H9 (cell line): ENCODE measurements at regions not wholly inside any gene's neighbourhood (a gene's known extent, or its start where the extent isn't known, plus 50 kb on each side); places are given as distances from the start of the nearest gene placed in this dataset.

Source experiments
- DNase-seq: peaks from one replicate; pipeline ENCODE4 v3.0.0-alpha.2; 2017
- H2AFZ ChIP-seq: one replicate; pipeline ENCODE4 v1.6.1; 2013; ENCODE audit warnings: mild to moderate bottlenecking, low read length, control low read depth, moderate library complexity
- H2AK5ac ChIP-seq: 2 replicates; pipeline ENCODE4 v1.6.1; 2013; ENCODE audit warnings: low read length, control low read depth, mixed read lengths; ENCODE audit not compliant: insufficient read length
- H2BK120ac ChIP-seq: one replicate; pipeline ENCODE4 v1.6.1; 2013; ENCODE audit warnings: low read depth, mild to moderate bottlenecking, low read length, control low read depth, inconsistent platforms; ENCODE audit not compliant: poor library complexity, severe bottlenecking
- H2BK12ac ChIP-seq: 2 replicates; pipeline ENCODE4 v1.6.1; 2013; ENCODE audit warnings: low read length, control low read depth, mixed read lengths, low read depth; ENCODE audit not compliant: insufficient read length
- H2BK15ac ChIP-seq: 2 replicates; pipeline ENCODE4 v1.6.1; 2013; ENCODE audit warnings: low read depth, low read length, control low read depth
- H2BK20ac ChIP-seq: one replicate; pipeline ENCODE4 v1.6.1; 2013; ENCODE audit warnings: low read depth, mild to moderate bottlenecking, low read length, control low read depth, inconsistent platforms; ENCODE audit not compliant: poor library complexity, severe bottlenecking
- H2BK5ac ChIP-seq: 2 replicates; pipeline ENCODE4 v1.6.1; 2013; ENCODE audit warnings: low read length, control low read depth, mixed read lengths; ENCODE audit not compliant: insufficient read length
- H3K14ac ChIP-seq: 2 replicates; pipeline ENCODE4 v1.6.1; 2013; ENCODE audit warnings: low read length, control low read depth; ENCODE audit not compliant: insufficient read depth
- H3K18ac ChIP-seq: 2 replicates; pipeline ENCODE4 v1.6.1; 2013; ENCODE audit warnings: low read depth, mild to moderate bottlenecking, mixed read lengths, low read length, control low read depth; ENCODE audit not compliant: insufficient read length
- H3K23ac ChIP-seq: 2 replicates; pipeline ENCODE4 v1.6.1; 2013; ENCODE audit warnings: low read length, control low read depth, mixed read lengths, low read depth; ENCODE audit not compliant: insufficient read length
- H3K23me2 ChIP-seq: 2 replicates; pipeline ENCODE4 v1.6.1; 2013; ENCODE audit warnings: low read depth, mild to moderate bottlenecking, mixed read lengths, low read length, control low read depth; ENCODE audit not compliant: insufficient read length, poor library complexity, severe bottlenecking
- H3K27ac ChIP-seq: 2 replicates; pipeline ENCODE4 v1.5.1; 2013; ENCODE audit warnings: low read length, control low read depth, mixed read lengths, low read depth; ENCODE audit not compliant: insufficient read length
- H3K27me3 ChIP-seq: 2 replicates; pipeline ENCODE4 v1.6.1; 2013; ENCODE audit warnings: low read length, control low read depth, inconsistent platforms; ENCODE audit not compliant: insufficient read depth
- H3K4ac ChIP-seq: 2 replicates; pipeline ENCODE4 v1.6.1; 2013; ENCODE audit warnings: low read depth, mild to moderate bottlenecking, control low read depth, inconsistent platforms, low read length, moderate library complexity
- H3K4me1 ChIP-seq: 2 replicates; pipeline ENCODE4 v1.6.1; 2013; ENCODE audit warnings: low read length, control low read depth, inconsistent platforms; ENCODE audit not compliant: insufficient read depth
- H3K4me2 ChIP-seq: 2 replicates; pipeline ENCODE4 v1.6.1; 2013; ENCODE audit warnings: low read length, control low read depth, mixed read lengths; ENCODE audit not compliant: insufficient read length, insufficient read depth
- H3K56ac ChIP-seq: 2 replicates; pipeline ENCODE4 v1.6.1; 2013; ENCODE audit warnings: low read depth, mild to moderate bottlenecking, mixed read lengths, low read length, control low read depth; ENCODE audit not compliant: insufficient read length
- H3K79me1 ChIP-seq: 2 replicates; pipeline ENCODE4 v1.6.1; 2013; ENCODE audit warnings: low read depth, mild to moderate bottlenecking, moderate library complexity, low read length, control low read depth, inconsistent platforms; ENCODE audit not compliant: insufficient read depth, poor library complexity, severe bottlenecking
- H3K79me2 ChIP-seq: 2 replicates; pipeline ENCODE4 v1.6.1; 2013; ENCODE audit warnings: low read length, control low read depth, inconsistent platforms; ENCODE audit not compliant: insufficient read depth
- H3K9ac ChIP-seq: 2 replicates; pipeline ENCODE4 v1.6.1; 2013; ENCODE audit warnings: low read length, control low read depth, mixed read lengths; ENCODE audit not compliant: insufficient read length; ENCODE audit errors: extremely low read depth
- H3K9me3 ChIP-seq: one replicate; pipeline ENCODE4 v1.6.1; 2013; ENCODE audit warnings: low read depth, low read length, inconsistent platforms; ENCODE audit not compliant: control insufficient read depth
- H3T11ph ChIP-seq: one replicate; pipeline ENCODE4 v1.6.1; 2013; ENCODE audit warnings: mild to moderate bottlenecking, low read length, control low read depth, inconsistent platforms
- H4K20me1 ChIP-seq: one replicate; pipeline ENCODE4 v1.6.1; 2013; ENCODE audit not compliant: control insufficient read depth, insufficient read length, insufficient read depth
- H4K5ac ChIP-seq: 2 replicates; pipeline ENCODE4 v1.6.1; 2013; ENCODE audit warnings: low read depth, mild to moderate bottlenecking, mixed read lengths, low read length, control low read depth; ENCODE audit not compliant: insufficient read length
- H4K8ac ChIP-seq: replicated peaks from 2 replicates; pipeline ENCODE4 v1.6.1; 2013; ENCODE audit warnings: low read length, control low read depth, mixed read lengths, low read depth; ENCODE audit not compliant: insufficient read length
- H4K91ac ChIP-seq: 2 replicates; pipeline ENCODE4 v1.6.1; 2013; ENCODE audit warnings: low read depth, mild to moderate bottlenecking, moderate library complexity, mixed read lengths, low read length, control low read depth; ENCODE audit not compliant: insufficient read length
- H3K27ac Mint-ChIP-seq, 3 experiments: 2 replicates in 2 of 3; 3 replicates in 1 of 3; pipeline ENCODE4 v1.8.0; 2020 to 2021; ENCODE audit warnings: mixed read lengths in 3 of 3, mild to moderate bottlenecking in 1 of 3, moderate library complexity in 1 of 3
- H3K27me3 Mint-ChIP-seq: 2 replicates; pipeline ENCODE4 v1.8.0; 2021; ENCODE audit warnings: low read depth, mild to moderate bottlenecking, moderate library complexity, mixed read lengths
- H3K36me3 Mint-ChIP-seq, 3 experiments: 2 replicates in 2 of 3; 3 replicates in 1 of 3; pipeline ENCODE4 v1.8.0; 2020 to 2021; ENCODE audit warnings: low read depth in 3 of 3, mixed read lengths in 3 of 3; ENCODE audit not compliant: insufficient read depth in 1 of 3
- H3K4me1 Mint-ChIP-seq, 2 experiments: 2 replicates each; pipeline ENCODE4 v1.8.0; 2020; ENCODE audit warnings: mixed read lengths in 2 of 2
- H3K4me3 Mint-ChIP-seq, 2 experiments: 2 replicates in 1 of 2; 3 replicates in 1 of 2; pipeline ENCODE4 v1.8.0; 2020 to 2021; ENCODE audit warnings: mild to moderate bottlenecking in 2 of 2, mixed read lengths in 2 of 2, moderate library complexity in 1 of 2
- H3K9me3 Mint-ChIP-seq, 2 experiments: 2 replicates in 1 of 2; 3 replicates in 1 of 2; pipeline ENCODE4 v1.8.0; 2020; ENCODE audit warnings: mild to moderate bottlenecking in 2 of 2, mixed read lengths in 2 of 2, moderate library complexity in 1 of 2
- WGBS: extraction: QIAGEN DNeasy Blood & Tissue Kit; methylation state at CpG from one replicate; pipeline ENCODE4 v1.1.7; 2013; ENCODE audit warnings: missing lambda C conversion rate, low lambda C conversion rate, mixed read lengths; ENCODE audit not compliant: insufficient read length; ENCODE audit errors: extremely low coverage; 5-methylcytosine and 5-hydroxymethylcytosine counted together
- TF ChIP-seq, protein P1 (sequence below): fragments of 200-600 bp; sonication (generic); conservative IDR thresholded peaks from 3 replicates; pipeline ENCODE4 v1.8.0; 2021; ENCODE audit warnings: antibody characterized with exemption, mild to moderate bottlenecking

DNA sequence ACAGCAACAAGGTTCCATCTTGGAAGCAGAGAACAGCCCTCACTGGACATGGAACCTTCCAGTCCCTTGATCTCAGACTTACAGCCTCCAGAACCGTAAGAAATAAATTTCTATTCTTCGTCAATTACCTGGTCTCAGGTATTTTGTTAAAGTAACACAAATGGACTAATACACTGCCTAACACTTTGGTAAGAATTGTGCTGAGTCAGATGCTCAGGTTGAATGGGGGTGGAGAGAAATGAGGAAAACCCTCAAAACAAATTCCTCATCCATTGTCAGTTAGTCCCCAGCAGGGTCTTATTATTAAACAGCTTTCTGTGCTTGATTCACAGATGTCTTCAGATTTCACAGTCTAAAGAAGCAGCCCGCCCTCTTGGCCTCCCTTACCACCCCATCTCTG, 306.2 kb upstream of the SLCO3A1 start:
- no peaks in the 10 kb centered on the region for H3K79me2 ChIP-seq
- no peak overlapping the region for H2BK5ac ChIP-seq
- no peak overlapping the region for H2AFZ ChIP-seq
- H3K27me3 ChIP-seq, result no peaks in the 10 kb centered on the region
- Mint-ChIP-seq H3K4me3 (no peak overlapping the region), H3K4me1 (peaks cover 11 to 15% of the 10 kb centered on the region in 2 experiments), H3K36me3 (peaks cover 0 to 2% (median 0%) of the 10 kb centered on the region in 3 experiments; a peak in 1 of 7 replicates), H3K27me3 (no peaks in the 10 kb centered on the region), H3K9me3 (peaks cover 0 to 4% of the 10 kb centered on the region in 2 experiments; a peak in 2 of 5 replicates), H3K27ac (no peak overlapping the region)
- no peaks in the 10 kb centered on the region for H4K20me1 ChIP-seq
- H2BK12ac ChIP-seq, result no peak overlapping the region
- no peaks in the 10 kb centered on the region for H3K9me3 ChIP-seq
- no peak overlapping the region for H2AK5ac ChIP-seq
- no peak for DNase-seq
- no peak overlapping the region for H3K56ac ChIP-seq
- no peak overlapping the region for H3K4me2 ChIP-seq
- H3K79me1 ChIP-seq, result no peaks in the 10 kb centered on the region
- no peak overlapping the region for H4K91ac ChIP-seq
- H3K18ac ChIP-seq, result no peak overlapping the region
- no peak overlapping the region for H3K4ac ChIP-seq
- H2BK15ac ChIP-seq, result no peak overlapping the region
- no peak overlapping the region for H3K9ac ChIP-seq
- TF ChIP-seq, protein P1, sequence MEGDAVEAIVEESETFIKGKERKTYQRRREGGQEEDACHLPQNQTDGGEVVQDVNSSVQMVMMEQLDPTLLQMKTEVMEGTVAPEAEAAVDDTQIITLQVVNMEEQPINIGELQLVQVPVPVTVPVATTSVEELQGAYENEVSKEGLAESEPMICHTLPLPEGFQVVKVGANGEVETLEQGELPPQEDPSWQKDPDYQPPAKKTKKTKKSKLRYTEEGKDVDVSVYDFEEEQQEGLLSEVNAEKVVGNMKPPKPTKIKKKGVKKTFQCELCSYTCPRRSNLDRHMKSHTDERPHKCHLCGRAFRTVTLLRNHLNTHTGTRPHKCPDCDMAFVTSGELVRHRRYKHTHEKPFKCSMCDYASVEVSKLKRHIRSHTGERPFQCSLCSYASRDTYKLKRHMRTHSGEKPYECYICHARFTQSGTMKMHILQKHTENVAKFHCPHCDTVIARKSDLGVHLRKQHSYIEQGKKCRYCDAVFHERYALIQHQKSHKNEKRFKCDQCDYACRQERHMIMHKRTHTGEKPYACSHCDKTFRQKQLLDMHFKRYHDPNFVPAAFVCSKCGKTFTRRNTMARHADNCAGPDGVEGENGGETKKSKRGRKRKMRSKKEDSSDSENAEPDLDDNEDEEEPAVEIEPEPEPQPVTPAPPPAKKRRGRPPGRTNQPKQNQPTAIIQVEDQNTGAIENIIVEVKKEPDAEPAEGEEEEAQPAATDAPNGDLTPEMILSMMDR, result no peak
- no peak overlapping the region for H2BK20ac ChIP-seq
- H3K23me2 ChIP-seq, result no peaks in the 10 kb centered on the region
- no peak overlapping the region for H4K8ac ChIP-seq
- H3T11ph ChIP-seq, result no peak overlapping the region
- no peak overlapping the region for H3K14ac ChIP-seq
- H3K4me1 ChIP-seq, result no peaks in the 10 kb centered on the region
- H4K5ac ChIP-seq, result no peak overlapping the region
- no peak overlapping the region for H3K23ac ChIP-seq
- no peak overlapping the region for H3K27ac ChIP-seq
- no CpG with 5 or more reads among the region's 3 CpGs for WGBS
- H2BK120ac ChIP-seq, result no peak overlapping the region
